ENCODE measurements at regions not wholly inside any gene's neighbourhood (a gene's known extent, or its start where the extent isn't known, plus 50 kb on each side); places are given as distances from the start of the nearest gene placed in this dataset.

DNA sequence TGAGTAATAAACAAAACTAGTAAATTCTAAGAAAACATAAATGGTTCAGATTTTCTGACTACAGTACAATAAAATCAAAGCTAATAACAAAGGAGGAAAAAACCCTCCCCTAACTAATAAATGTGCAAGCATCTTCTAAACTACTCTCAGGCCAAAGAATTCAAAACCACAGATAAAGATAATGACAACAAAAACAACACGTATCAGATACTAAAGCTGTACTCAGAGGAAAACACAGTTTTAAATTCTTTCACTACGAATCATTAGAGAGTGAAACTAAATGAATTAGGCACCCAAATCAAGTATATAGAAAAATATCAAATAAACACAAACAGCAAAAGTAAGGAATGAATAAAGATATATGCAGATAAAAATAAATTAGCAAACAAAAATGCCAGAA, 200.9 kb downstream of the TEX36 start:
- Mint-ChIP-seq H3K36me3 (ENCODE audit: insufficient read depth) (no peaks in the 10 kb centered on the region), H3K27ac (no peak overlapping the region), H3K9me3 (ENCODE audit: low read depth) (no peaks in the 10 kb centered on the region), H3K4me3 (ENCODE audit: low read depth) (no peak overlapping the region), H3K27me3 (peaks cover 24% of the 10 kb centered on the region), H3K4me1 (ENCODE audit: low read depth) (no peaks in the 10 kb centered on the region)
- no peak for DNase-seq (ENCODE audit: low spot score, unreplicated experiment)
- TF ChIP-seq, protein P1, sequence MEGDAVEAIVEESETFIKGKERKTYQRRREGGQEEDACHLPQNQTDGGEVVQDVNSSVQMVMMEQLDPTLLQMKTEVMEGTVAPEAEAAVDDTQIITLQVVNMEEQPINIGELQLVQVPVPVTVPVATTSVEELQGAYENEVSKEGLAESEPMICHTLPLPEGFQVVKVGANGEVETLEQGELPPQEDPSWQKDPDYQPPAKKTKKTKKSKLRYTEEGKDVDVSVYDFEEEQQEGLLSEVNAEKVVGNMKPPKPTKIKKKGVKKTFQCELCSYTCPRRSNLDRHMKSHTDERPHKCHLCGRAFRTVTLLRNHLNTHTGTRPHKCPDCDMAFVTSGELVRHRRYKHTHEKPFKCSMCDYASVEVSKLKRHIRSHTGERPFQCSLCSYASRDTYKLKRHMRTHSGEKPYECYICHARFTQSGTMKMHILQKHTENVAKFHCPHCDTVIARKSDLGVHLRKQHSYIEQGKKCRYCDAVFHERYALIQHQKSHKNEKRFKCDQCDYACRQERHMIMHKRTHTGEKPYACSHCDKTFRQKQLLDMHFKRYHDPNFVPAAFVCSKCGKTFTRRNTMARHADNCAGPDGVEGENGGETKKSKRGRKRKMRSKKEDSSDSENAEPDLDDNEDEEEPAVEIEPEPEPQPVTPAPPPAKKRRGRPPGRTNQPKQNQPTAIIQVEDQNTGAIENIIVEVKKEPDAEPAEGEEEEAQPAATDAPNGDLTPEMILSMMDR (IDR thresholded peaks at IDR 0.05; ENCODE audit: unreplicated experiment): no peak

DNA sequence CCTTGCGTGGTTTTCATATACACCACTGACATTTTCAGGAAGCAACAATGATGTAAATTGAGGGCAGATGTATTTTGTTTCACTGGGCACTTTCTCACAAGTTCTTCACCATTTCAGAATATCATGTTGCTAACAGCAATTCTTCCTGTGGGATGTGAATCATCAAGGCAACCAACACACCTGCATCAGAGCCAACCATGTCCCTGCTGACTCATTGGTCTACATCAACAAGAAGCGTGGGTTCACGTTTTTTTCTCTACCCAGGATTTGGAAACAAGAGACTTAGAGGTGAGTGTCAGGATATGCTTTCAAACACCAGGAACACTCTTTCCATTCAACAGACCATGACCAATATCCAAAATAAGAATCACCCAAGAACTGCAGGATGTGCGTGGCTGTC, 203.9 kb downstream of the TEX36 start:
- H3K9me3 Mint-ChIP-seq (ENCODE audit: low read depth): no peaks in the 10 kb centered on the region
- H3K4me3 Mint-ChIP-seq (ENCODE audit: low read depth): no peak overlapping the region
- no peaks in the 10 kb centered on the region for H3K36me3 Mint-ChIP-seq (ENCODE audit: insufficient read depth)
- TF ChIP-seq, protein P1 (IDR thresholded peaks at IDR 0.05; ENCODE audit: unreplicated experiment): no peak
- peaks cover 24% of the 10 kb centered on the region for H3K27me3 Mint-ChIP-seq
- no peak for DNase-seq (ENCODE audit: low spot score, unreplicated experiment)
- H3K27ac Mint-ChIP-seq: no peak overlapping the region
- H3K4me1 Mint-ChIP-seq (ENCODE audit: low read depth): peaks cover 5% of the 10 kb centered on the region

DNA sequence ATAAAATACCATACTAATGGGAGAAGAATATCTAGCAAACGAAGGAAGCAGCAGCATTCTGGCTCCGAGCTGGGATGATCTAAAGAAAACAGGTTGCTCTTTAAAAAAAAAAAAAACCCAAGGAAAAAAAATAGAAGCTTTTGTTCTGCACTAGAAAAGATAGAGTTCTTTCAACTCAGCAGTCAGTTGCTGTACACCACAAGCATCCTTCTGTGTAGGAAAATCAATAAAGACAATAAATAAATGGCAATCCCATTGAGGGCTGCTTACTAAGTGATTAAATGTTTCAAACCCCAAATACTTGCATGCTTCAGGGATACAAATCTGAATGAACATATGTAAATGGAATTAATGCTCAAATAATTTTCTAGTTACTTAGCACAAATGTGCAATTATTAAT, 207.1 kb downstream of the TEX36 start:
- TF ChIP-seq, protein P1 (IDR thresholded peaks at IDR 0.05; ENCODE audit: unreplicated experiment): no peak
- Mint-ChIP-seq H3K9me3 (ENCODE audit: low read depth) (no peaks in the 10 kb centered on the region), H3K27ac (no peak overlapping the region), H3K4me3 (ENCODE audit: low read depth) (no peak overlapping the region), H3K4me1 (ENCODE audit: low read depth) (peaks cover 5% of the 10 kb centered on the region), H3K27me3 (peaks cover 16% of the 10 kb centered on the region), H3K36me3 (ENCODE audit: insufficient read depth) (no peaks in the 10 kb centered on the region)
- no peak for DNase-seq (ENCODE audit: low spot score, unreplicated experiment)

DNA sequence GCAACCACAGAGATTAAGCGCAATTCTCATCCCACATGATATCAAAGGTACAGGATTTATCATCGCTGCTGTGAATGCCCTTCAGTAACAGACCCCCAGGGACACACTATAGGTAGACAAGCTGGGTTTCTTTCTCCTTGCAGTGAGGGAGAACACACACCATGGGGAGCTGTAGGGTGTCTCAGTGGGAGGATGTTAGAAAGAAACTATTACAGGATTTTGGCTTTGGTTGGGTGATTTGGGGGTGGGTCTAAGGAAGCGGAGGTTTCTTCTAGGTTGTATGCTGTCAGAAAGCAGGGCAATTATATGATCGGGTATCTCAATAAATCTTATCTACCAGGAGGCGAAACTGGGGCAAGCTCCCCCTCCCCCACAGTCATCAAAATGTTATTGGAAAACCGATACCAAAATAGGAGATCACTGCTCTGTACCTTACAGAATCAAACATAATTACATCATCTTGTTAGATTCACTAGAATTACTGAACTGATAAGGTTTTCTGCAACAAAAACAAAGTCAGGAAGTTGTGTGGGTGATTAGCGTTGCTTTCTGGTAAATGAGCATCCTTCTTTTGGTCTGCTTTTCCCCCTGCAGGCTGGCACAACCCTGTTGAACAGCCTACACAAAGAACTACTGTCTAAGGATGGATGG, 209.7 kb downstream of the TEX36 start:
- TF ChIP-seq, protein P1 (IDR thresholded peaks at IDR 0.05; ENCODE audit: unreplicated experiment): no peak
- H3K27me3 Mint-ChIP-seq: peaks cover 9% of the 10 kb centered on the region
- H3K9me3 Mint-ChIP-seq (ENCODE audit: low read depth): no peaks in the 10 kb centered on the region
- no peak overlapping the region for H3K4me3 Mint-ChIP-seq (ENCODE audit: low read depth)
- peaks cover 5% of the 10 kb centered on the region for H3K4me1 Mint-ChIP-seq (ENCODE audit: low read depth)
- H3K36me3 Mint-ChIP-seq (ENCODE audit: insufficient read depth): no peaks in the 10 kb centered on the region
- H3K27ac Mint-ChIP-seq: no peak overlapping the region
- no peak for DNase-seq (ENCODE audit: low spot score, unreplicated experiment)

DNA sequence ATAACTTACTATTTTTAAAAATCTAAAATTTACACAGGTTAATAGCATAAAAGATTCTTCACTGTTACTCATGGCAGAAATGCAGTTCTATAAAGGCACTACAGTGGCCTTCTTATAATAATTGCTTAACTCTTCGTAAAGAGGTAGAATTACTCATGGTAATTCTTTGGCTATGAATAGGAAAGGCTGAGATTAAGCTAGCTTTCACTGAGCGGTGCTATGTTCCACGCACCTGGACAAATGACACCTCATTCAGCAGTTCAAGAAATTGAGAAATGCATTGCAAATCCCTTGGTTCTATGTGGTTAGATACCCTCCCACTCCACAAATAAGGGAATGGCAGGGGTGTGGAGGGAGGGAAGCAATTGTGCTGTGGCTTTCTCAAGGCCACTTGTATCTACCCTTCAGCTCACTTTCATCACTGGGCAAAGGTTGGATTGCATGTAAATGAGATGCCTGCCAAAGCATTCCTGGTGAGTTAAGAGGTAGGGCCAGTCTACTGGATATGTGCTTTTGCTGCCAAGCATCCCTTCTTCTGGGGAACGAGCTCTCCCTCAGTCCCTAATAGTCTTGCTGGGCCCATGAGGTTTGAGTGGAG, 210.9 kb downstream of the TEX36 start:
- H3K9me3 Mint-ChIP-seq (ENCODE audit: low read depth): no peaks in the 10 kb centered on the region
- H3K36me3 Mint-ChIP-seq (ENCODE audit: insufficient read depth): no peaks in the 10 kb centered on the region
- no peak for DNase-seq (ENCODE audit: low spot score, unreplicated experiment)
- TF ChIP-seq, protein P1 (IDR thresholded peaks at IDR 0.05; ENCODE audit: unreplicated experiment): no peak
- H3K27ac Mint-ChIP-seq: no peak overlapping the region
- H3K4me3 Mint-ChIP-seq (ENCODE audit: low read depth): no peak overlapping the region
- peaks cover 16% of the 10 kb centered on the region for H3K27me3 Mint-ChIP-seq
- peaks cover 5% of the 10 kb centered on the region for H3K4me1 Mint-ChIP-seq (ENCODE audit: low read depth)

Data from progenitor cell of endocrine pancreas (in vitro differentiated cells).